ENCODE measurements at regions not wholly inside any gene's neighbourhood (a gene's known extent, or its start where the extent isn't known, plus 50 kb on each side); places are given as distances from the start of the nearest gene placed in this dataset.
"Not testable (repeated sequence)": the region's sequence is repeated elsewhere in the genome, so short reads cannot be mapped to it uniquely, and the experiment has no call there.

- not testable (repeated sequence) for DNase-seq (ENCODE audit: low spot score)
Observed at GRCh38 chr3:75840160-75840559, 54.8 kb upstream of the ZNF717 start.

- not testable (repeated sequence) for DNase-seq (ENCODE audit: low spot score)
Observed at GRCh38 chr3:75850301-75851008, 65.1 kb upstream of the ZNF717 start.

- no peak for DNase-seq (ENCODE audit: low spot score)
Observed at GRCh38 chr3:75863130-75863529, 77.8 kb upstream of the ZNF717 start.

- no peak for DNase-seq (ENCODE audit: low spot score)
Observed at GRCh38 chr3:75863878-75864277, 78.5 kb upstream of the ZNF717 start.

- not testable (repeated sequence) for DNase-seq (ENCODE audit: low spot score)
Observed at GRCh38 chr3:75883719-75884118, 98.4 kb upstream of the ZNF717 start.

- DNase-seq (ENCODE audit: low spot score), result no peak
Observed at GRCh38 chr3:75886971-75887526, 101.7 kb upstream of the ZNF717 start.

GRCh38 chr3:75894234-75894633, 108.9 kb upstream of the ZNF717 start:
- no peak for DNase-seq (ENCODE audit: low spot score)

GRCh38 chr3:75896265-75896664, 110.9 kb upstream of the ZNF717 start:
- no peak for DNase-seq (ENCODE audit: low spot score)

- not testable (repeated sequence) for DNase-seq (ENCODE audit: low spot score)
Observed at GRCh38 chr3:75901446-75901845, 116.1 kb upstream of the ZNF717 start.

GRCh38 chr3:75906555-75907112, 121.3 kb upstream of the ZNF717 start:
- DNase-seq (ENCODE audit: low spot score), result peak; percentile 86

GRCh38 chr3:75913800-75914350, 128.5 kb upstream of the ZNF717 start:
- no peak for DNase-seq (ENCODE audit: low spot score)

- not testable (repeated sequence) for DNase-seq (ENCODE audit: low spot score)
Observed at GRCh38 chr3:75914741-75915140, 129.4 kb upstream of the ZNF717 start.

GRCh38 chr3:75938921-75939320, 153.6 kb upstream of the ZNF717 start:
- DNase-seq (ENCODE audit: low spot score), result no peak

- DNase-seq (ENCODE audit: low spot score), result no peak
Observed at GRCh38 chr3:75951941-75952340, 166.6 kb upstream of the ZNF717 start.

GRCh38 chr3:75960031-75960430, 174.7 kb upstream of the ZNF717 start:
- DNase-seq (ENCODE audit: low spot score), result not testable (repeated sequence)

GRCh38 chr3:75962054-75962453, 176.7 kb upstream of the ZNF717 start:
- DNase-seq (ENCODE audit: low spot score), result not testable (repeated sequence)

GRCh38 chr3:75967071-75967470, 181.7 kb upstream of the ZNF717 start:
- DNase-seq (ENCODE audit: low spot score), result no peak

- no peak for DNase-seq (ENCODE audit: low spot score)
Observed at GRCh38 chr3:75978686-75979085, 193.3 kb upstream of the ZNF717 start.

GRCh38 chr3:75981401-75981800, 196.1 kb upstream of the ZNF717 start:
- DNase-seq (ENCODE audit: low spot score), result no peak

- no peak for DNase-seq (ENCODE audit: low spot score)
Observed at GRCh38 chr3:75982151-75982550, 196.8 kb upstream of the ZNF717 start.

GRCh38 chr3:75983111-75983510, 197.8 kb upstream of the ZNF717 start:
- DNase-seq (ENCODE audit: low spot score), result no peak

GRCh38 chr3:75983609-75984290, 198.4 kb upstream of the ZNF717 start:
- no peak for DNase-seq (ENCODE audit: low spot score)

GRCh38 chr3:75985432-75985831, 200.1 kb upstream of the ZNF717 start:
- DNase-seq (ENCODE audit: low spot score), result no peak
